PC-9 (cell line): ENCODE measurements at regions not wholly inside any gene's neighbourhood (a gene's known extent, or its start where the extent isn't known, plus 50 kb on each side); places are given as distances from the start of the nearest gene placed in this dataset.

ENCODE experiments used
- BruUV-seq: library from RNA; stranded (reverse); fragments of 400-500 nt; replicated peaks from 2 replicates; lab custom pipeline; 2021; lab: Mats Ljungman, UMichigan
- CTCF ChIA-PET: fragments of 300-600 bp; sonication (Branson Sonifier 250); formaldehyde crosslinking; loops from one replicate; lab custom pipeline; 2022; ENCODE audit warnings: antibody characterized with exemption; lab: Charles Lee
- POLR2A ChIA-PET: fragments of 300-600 bp; sonication (Branson Sonifier 250); formaldehyde crosslinking; loops from one replicate; lab custom pipeline; 2022; ENCODE audit warnings: antibody characterized with exemption; ENCODE audit not compliant: unreplicated experiment; lab: Charles Lee
- DNase-seq, 2 experiments: peaks; one replicate each; pipeline versions ENCODE4 v3.0.0 to v3.0.0-alpha.2; 2015 to 2022; ENCODE audit warnings: mixed read lengths in 1 of 2
- H2AFZ ChIP-seq: fragments of 200-600 bp; sonication (generic); 2 replicates; pipeline ENCODE4 v1.8.1; 2017; ENCODE audit warnings: antibody characterized with exemption
- H3F3A ChIP-seq: fragments of 200-600 bp; sonication (generic); 2 replicates; pipeline ENCODE4 v1.8.1; 2017; ENCODE audit warnings: antibody characterized with exemption, mild to moderate bottlenecking, low read depth; ENCODE audit not compliant: insufficient read depth
- H3K27ac ChIP-seq: fragments of 200-600 bp; sonication (generic); 2 replicates; pipeline ENCODE4 v1.6.1; 2016; ENCODE audit warnings: mixed run types
- H3K27me3 ChIP-seq: fragments of 200-600 bp; sonication (generic); 2 replicates; pipeline ENCODE4 v1.6.1; 2016; ENCODE audit warnings: low read depth, mixed run types; ENCODE audit not compliant: insufficient read depth
- H3K36me3 ChIP-seq: fragments of 200-600 bp; sonication (generic); 2 replicates; pipeline ENCODE4 v1.6.1; 2016; ENCODE audit warnings: low read depth, mixed run types
- H3K4me1 ChIP-seq: fragments of 200-600 bp; sonication (generic); replicated peaks from 2 replicates; pipeline ENCODE4 v1.6.1; 2016; ENCODE audit warnings: mixed run types; ENCODE audit not compliant: insufficient read depth
- H3K4me2 ChIP-seq: fragments of 200-600 bp; sonication (generic); 2 replicates; pipeline ENCODE4 v1.6.1; 2017; ENCODE audit warnings: mixed run types
- H3K4me3 ChIP-seq: fragments of 200-600 bp; sonication (generic); 2 replicates; pipeline ENCODE4 v1.6.1; 2016; ENCODE audit warnings: mixed run types
- H3K79me2 ChIP-seq: fragments of 200-600 bp; sonication (generic); 2 replicates; pipeline ENCODE4 v1.6.1; 2017; ENCODE audit warnings: low read depth, mixed run types
- H3K9me2 ChIP-seq: fragments of 200-600 bp; sonication (generic); 2 replicates; pipeline ENCODE4 v1.8.1; 2017; ENCODE audit warnings: mild to moderate bottlenecking; ENCODE audit not compliant: insufficient read depth
- H3K9me3 ChIP-seq: fragments of 200-600 bp; sonication (generic); 2 replicates; pipeline ENCODE4 v1.8.1; 2016; ENCODE audit warnings: low read depth; ENCODE audit not compliant: insufficient read depth
- H4K20me1 ChIP-seq: fragments of 200-600 bp; sonication (generic); 2 replicates; pipeline ENCODE4 v1.8.1; 2017; ENCODE audit not compliant: insufficient read depth
- CTCF ChIP-seq: fragments of 200-600 bp; sonication (generic); conservative IDR thresholded peaks from 2 replicates; pipeline ENCODE4 v1.6.1; 2017; ENCODE audit warnings: mixed run types, antibody characterized with exemption, mild to moderate bottlenecking, moderate library complexity
- EZH2 ChIP-seq: fragments of 200-600 bp; sonication (generic); IDR thresholded peaks from 2 replicates; pipeline ENCODE4 v1.8.0; 2017; ENCODE audit warnings: antibody characterized with exemption, low read depth
- intact Hi-C: fragments of 100-400 bp; cut with micrococcal nuclease; formaldehyde crosslinking; loops from one replicate; pipeline ENCODE4 v1.10.0; 2022; ENCODE audit not compliant: unreplicated experiment

- CTCF ChIA-PET = interaction anchor here (0.6 kb wide), 1 partner anchor 111 kb away, joined by 3 read pairs; no protein-coding TSS in a partner anchor
Observed at GRCh38 chr5:52328220-52328806, 459.4 kb upstream of the ITGA1 start.

GRCh38 chr5:52331725-52332124 is 456.0 kb upstream of the ITGA1 start:
- BruUV-seq = no TSS peak
- Histone ChIP-seq H4K20me1 (no peaks in the 10 kb centered on the region), H3K36me3 (no peaks in the 10 kb centered on the region), H3K9me2 (peaks cover 3% of the 10 kb centered on the region; the same call in 1 of the 2 replicates), H3K9me3 (no peaks in the 10 kb centered on the region), H3K4me1 (no peaks in the 10 kb centered on the region), H2AFZ (no peak overlapping the region), H3K4me2 (no peak overlapping the region), H3F3A (no peaks in the 10 kb centered on the region), H3K27me3 (no peaks in the 10 kb centered on the region), H3K4me3 (no peak overlapping the region), H3K27ac (no peak overlapping the region), H3K79me2 (no peaks in the 10 kb centered on the region)
- no peak for DNase-seq
- no peak for TF ChIP-seq EZH2
- TF ChIP-seq CTCF = no peak
- POLR2A ChIA-PET = no interaction called here
- intact Hi-C loops = no loop called here
- CTCF ChIA-PET = no interaction called here

More at GRCh38 chr5:52328220-52328806, 459.4 kb upstream of the ITGA1 start:
- no peak for DNase-seq
- Histone ChIP-seq H3K4me1 (no peaks in the 10 kb centered on the region), H3K36me3 (no peaks in the 10 kb centered on the region), H3K27me3 (no peaks in the 10 kb centered on the region), H4K20me1 (no peaks in the 10 kb centered on the region), H3K4me3 (no peak overlapping the region), H3K4me2 (no peak overlapping the region), H2AFZ (no peak overlapping the region), H3K79me2 (no peaks in the 10 kb centered on the region), H3K9me3 (no peaks in the 10 kb centered on the region), H3K9me2 (no peaks in the 10 kb centered on the region), H3K27ac (no peak overlapping the region), H3F3A (no peaks in the 10 kb centered on the region)
- intact Hi-C loops = no loop called here
- POLR2A ChIA-PET = no interaction called here
- no peak for TF ChIP-seq CTCF
- no peak for TF ChIP-seq EZH2
- BruUV-seq = no TSS peak

- BruUV-seq = no TSS peak
- Histone ChIP-seq H3K27ac (no peak overlapping the region), H2AFZ (no peak overlapping the region), H3K4me3 (no peak overlapping the region), H3F3A (no peaks in the 10 kb centered on the region), H3K4me2 (no peak overlapping the region), H3K36me3 (no peaks in the 10 kb centered on the region), H3K27me3 (no peaks in the 10 kb centered on the region), H3K79me2 (no peaks in the 10 kb centered on the region), H3K9me2 (peaks cover 4% of the 10 kb centered on the region; the same call in 1 of the 2 replicates), H3K9me3 (no peaks in the 10 kb centered on the region), H3K4me1 (no peaks in the 10 kb centered on the region), H4K20me1 (no peaks in the 10 kb centered on the region)
- intact Hi-C loops = no loop called here
- DNase-seq = no peak
- CTCF ChIA-PET = no interaction called here
- POLR2A ChIA-PET = no interaction called here
- TF ChIP-seq EZH2 (no peak), CTCF (no peak)
Observed at GRCh38 chr5:52334367-52334766, 453.3 kb upstream of the ITGA1 start.
